ENCODE measurements at regions not wholly inside any gene's neighbourhood (a gene's known extent, or its start where the extent isn't known, plus 50 kb on each side); places are given as distances from the start of the nearest gene placed in this dataset.
A peak's percentile ranks its signal among the peaks of the same experiment; 100 is the strongest.

GRCh38 chr13:91157273-91158016, 190.0 kb upstream of the MIR17HG start:
- TF ChIP-seq GATA3 (IDR thresholded peaks at IDR 0.05; ENCODE audit: low read depth, low read length) (peak; percentile 60; the same call in 1 of the 2 replicates), GATA2 (IDR thresholded peaks at IDR 0.05; ENCODE audit: low read depth, low read length) (peak; percentile 46; the same call in 1 of the 2 replicates)

DNA sequence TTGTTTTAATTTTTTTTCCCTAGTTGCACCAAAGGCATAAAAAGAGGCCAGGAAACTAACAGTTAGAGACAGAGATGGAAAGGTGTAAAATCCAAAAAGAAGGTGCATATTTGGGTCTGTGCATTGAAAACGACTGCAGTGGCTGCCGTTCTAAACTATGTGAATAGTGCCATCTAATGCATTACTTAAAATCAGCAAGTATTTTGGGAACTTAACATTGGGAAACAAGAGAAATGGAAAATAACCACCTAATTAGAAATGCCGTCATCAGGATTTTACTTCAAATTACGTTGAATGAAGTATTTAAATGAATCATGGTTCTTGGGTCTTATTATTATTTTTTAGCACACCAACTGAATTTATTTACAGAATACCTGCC, 189.5 kb upstream of the MIR17HG start:
- no peak for TF ChIP-seq GATA2 (IDR thresholded peaks at IDR 0.05; ENCODE audit: low read depth, low read length)
- no peak for TF ChIP-seq GATA3 (IDR thresholded peaks at IDR 0.05; ENCODE audit: low read depth, low read length)

- no peak for TF ChIP-seq GATA2 (IDR thresholded peaks at IDR 0.05; ENCODE audit: low read depth, low read length)
- no peak for TF ChIP-seq GATA3 (IDR thresholded peaks at IDR 0.05; ENCODE audit: low read depth, low read length)
These were observed 185.3 kb upstream of the MIR17HG start for GRCh38 chr13:91162180-91162579.

DNA sequence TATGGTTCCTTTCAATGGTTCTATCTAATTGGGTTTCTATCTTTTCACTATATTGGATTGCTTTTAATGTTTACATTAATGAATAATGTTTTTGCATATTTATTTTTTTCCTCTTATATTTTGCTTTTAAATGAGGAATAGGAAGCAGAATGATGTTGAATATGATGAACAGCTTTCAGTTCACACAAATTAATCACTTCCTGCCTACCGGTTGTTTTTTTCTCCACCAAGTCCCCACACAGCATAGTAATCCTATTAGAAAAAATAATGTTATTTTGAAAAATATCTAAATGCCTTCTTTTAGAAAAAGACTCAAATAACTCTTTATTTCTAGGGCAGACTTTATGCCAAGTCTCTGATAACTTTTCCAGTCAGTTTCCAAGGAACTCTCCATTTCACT, 184.9 kb upstream of the MIR17HG start:
- TF ChIP-seq GATA2 (IDR thresholded peaks at IDR 0.05; ENCODE audit: low read depth, low read length) (no peak), GATA3 (IDR thresholded peaks at IDR 0.05; ENCODE audit: low read depth, low read length) (no peak)

DNA sequence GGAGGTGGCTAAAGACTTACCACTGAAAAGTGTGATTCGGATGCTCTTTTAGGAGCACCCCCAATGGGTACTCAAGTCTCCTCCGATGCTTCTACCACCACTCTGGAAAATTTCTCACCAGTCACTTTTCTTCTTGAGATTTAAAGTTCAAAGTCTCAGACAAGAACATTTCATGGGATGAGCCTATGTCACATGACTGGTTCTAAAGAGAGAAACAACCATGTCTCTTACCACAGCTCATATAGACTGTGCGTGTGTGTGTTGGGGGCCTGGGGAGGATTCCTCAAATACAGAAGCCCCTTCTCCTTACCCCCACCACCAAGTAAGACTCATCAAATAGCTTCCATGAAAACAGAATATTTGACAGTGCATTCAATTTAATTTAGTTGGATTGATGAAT, 181.7 kb upstream of the MIR17HG start:
- TF ChIP-seq GATA3 (IDR thresholded peaks at IDR 0.05; ENCODE audit: low read depth, low read length) (no peak), GATA2 (IDR thresholded peaks at IDR 0.05; ENCODE audit: low read depth, low read length) (no peak)

DNA sequence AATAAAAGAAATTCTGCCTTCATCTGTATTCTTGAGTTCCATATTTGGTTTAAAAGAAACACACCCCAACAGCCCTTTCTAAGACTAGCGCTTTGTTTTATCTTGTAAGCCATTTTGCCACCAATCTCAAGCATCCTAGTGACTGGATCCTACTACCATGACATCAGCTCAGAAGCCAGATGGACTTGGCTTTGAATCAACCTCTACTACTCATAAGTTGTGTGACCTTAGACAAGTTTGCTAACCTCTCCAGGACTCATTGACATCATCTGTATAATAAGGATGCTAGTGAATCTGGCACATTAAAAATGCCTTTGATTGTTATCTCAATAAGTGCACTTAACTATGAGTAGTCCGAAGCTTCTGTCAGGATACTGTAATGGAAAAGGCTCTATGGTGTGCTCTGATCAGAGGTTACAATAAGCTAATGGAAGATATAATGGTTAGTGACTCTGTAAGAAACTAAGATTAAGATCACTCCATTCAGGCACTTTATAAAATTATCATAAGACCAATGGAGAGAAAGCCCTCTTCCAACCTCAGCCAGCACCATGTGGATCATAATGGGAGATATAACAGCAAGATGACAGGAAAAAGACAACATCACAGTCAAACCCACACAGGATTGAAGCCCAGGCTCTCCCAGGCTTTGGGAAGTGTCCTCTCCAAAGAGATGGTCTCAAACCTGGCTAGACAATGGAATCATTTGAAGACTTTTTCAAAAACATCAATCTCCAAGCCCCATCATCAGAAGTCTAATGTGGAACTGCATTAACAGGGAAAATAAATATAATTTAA, 180.6 kb upstream of the MIR17HG start:
- TF ChIP-seq GATA2 (IDR thresholded peaks at IDR 0.05; ENCODE audit: low read depth, low read length) (peak; percentile 27; the same call in 1 of the 2 replicates), GATA3 (IDR thresholded peaks at IDR 0.05; ENCODE audit: low read depth, low read length) (peak; percentile 95)

GRCh38 chr13:91167706-91168385, 179.6 kb upstream of the MIR17HG start:
- TF ChIP-seq GATA3 (IDR thresholded peaks at IDR 0.05; ENCODE audit: low read depth, low read length) (no peak), GATA2 (IDR thresholded peaks at IDR 0.05; ENCODE audit: low read depth, low read length) (no peak)

DNA sequence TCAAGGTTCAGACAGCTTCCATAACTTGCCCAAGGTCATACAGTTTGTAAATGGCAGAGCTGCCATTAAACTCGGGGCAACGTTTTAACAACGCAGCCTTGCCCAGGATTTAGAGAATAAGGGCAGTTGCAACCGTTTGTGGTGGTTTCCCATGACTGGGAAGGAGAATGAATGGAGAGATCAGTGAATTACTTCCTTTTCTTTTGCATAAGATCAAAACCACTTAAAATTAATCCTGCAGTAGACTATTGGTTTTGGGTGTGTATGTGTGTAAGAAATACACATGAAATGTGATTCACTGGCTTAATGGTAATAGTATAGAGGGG, 179.1 kb upstream of the MIR17HG start:
- TF ChIP-seq GATA2 (IDR thresholded peaks at IDR 0.05; ENCODE audit: low read depth, low read length): no peak
- TF ChIP-seq GATA3 (IDR thresholded peaks at IDR 0.05; ENCODE audit: low read depth, low read length): no peak

- TF ChIP-seq GATA3 (IDR thresholded peaks at IDR 0.05; ENCODE audit: low read depth, low read length) (no peak), GATA2 (IDR thresholded peaks at IDR 0.05; ENCODE audit: low read depth, low read length) (no peak)
These were observed 178.0 kb upstream of the MIR17HG start for GRCh38 chr13:91169321-91170050.

DNA sequence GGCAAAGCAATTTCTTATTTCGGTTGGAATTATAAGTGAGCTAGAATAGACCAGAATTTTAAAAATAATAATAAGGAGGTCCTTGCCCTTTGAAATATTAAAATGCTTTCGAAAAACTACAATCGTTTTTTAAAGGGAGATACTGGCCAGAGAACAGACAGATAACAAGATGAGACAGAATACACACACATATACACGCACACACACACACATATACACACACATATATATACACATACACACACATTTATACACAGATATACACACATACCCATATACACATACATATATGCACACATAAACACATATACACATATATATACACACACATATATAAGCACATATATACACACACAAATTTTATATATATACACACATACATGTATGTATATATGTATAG, 175.3 kb upstream of the MIR17HG start:
- no peak for TF ChIP-seq GATA3 (IDR thresholded peaks at IDR 0.05; ENCODE audit: low read depth, low read length)
- TF ChIP-seq GATA2 (IDR thresholded peaks at IDR 0.05; ENCODE audit: low read depth, low read length): no peak

DNA sequence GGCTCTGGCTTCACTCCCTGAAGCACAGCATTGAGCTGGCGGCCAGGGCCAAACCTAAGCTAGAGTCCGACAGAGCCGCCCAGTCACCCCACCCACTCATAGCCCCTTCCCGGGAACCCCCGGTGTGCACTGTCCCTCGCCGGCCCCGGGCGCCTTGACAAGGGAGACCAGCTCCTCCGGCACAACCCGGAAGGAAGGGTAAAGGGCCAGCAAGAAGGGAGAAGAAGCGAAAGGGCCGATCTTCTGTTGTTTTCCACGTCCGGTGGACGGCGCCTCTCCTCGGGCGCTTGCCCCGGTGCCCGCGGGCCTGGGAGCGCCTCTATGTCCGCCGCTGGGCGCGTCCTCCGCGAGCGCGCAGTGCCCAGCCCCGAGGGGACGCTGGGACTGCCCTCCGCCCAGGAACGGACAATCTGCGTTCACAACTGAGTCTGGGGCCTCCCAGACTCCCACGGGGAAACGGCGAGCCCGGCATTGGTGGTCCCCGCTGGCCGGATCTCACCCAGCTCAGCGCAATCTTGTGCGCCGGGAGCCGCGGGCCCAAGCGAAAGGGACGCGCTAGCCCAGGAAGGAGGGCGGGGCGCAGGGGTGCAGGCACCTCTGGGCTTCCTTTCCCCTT, 172.5 kb upstream of the MIR17HG start:
- TF ChIP-seq GATA2 (IDR thresholded peaks at IDR 0.05; ENCODE audit: low read depth, low read length) (no peak), GATA3 (IDR thresholded peaks at IDR 0.05; ENCODE audit: low read depth, low read length) (no peak)

GRCh38 chr13:91178099-91178498, 169.4 kb upstream of the MIR17HG start:
- TF ChIP-seq GATA3 (IDR thresholded peaks at IDR 0.05; ENCODE audit: low read depth, low read length) (no peak), GATA2 (IDR thresholded peaks at IDR 0.05; ENCODE audit: low read depth, low read length) (no peak)

DNA sequence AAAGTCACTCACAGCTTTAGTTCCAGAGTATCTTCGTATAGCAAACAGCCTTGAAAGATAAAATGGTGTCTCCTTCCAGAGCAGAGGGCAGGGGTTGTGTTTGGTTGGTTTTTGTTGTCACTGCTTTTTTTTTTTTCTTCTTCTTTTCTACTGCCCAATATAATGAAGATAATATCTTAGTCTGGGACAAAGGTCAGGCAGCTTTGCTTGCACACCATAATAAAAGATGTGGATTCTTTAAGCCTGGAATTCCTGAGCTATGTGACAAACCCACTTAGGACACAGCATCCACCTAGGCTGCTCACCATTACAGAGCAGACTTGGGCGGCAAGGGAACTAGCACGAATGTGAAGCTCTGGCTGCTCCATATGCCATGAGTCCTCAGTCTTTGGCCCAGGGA, 165.6 kb upstream of the MIR17HG start:
- TF ChIP-seq GATA2 (IDR thresholded peaks at IDR 0.05; ENCODE audit: low read depth, low read length): no peak
- no peak for TF ChIP-seq GATA3 (IDR thresholded peaks at IDR 0.05; ENCODE audit: low read depth, low read length)

All from SH-SY5Y (cell line).